Fibroblast of pulmonary artery (primary cell): ENCODE measurements at regions not wholly inside any gene's neighbourhood (a gene's known extent, or its start where the extent isn't known, plus 50 kb on each side); places are given as distances from the start of the nearest gene placed in this dataset.

Experiments
- DNase-seq: peaks from one replicate; pipeline ENCODE4 v3.0.0-alpha.2; 2010; ENCODE audit warnings: low read depth
- H3K4me3 ChIP-seq: replicated peaks from 2 replicates; pipeline ENCODE4 v1.5.1; 2011; ENCODE audit warnings: low read depth, mild to moderate bottlenecking, control low read depth, low read length, moderate library complexity
- TF ChIP-seq, protein P1 (sequence below): IDR thresholded peaks from 2 replicates; pipeline ENCODE4 v1.5.1; 2011; ENCODE audit warnings: mild to moderate bottlenecking, control low read depth, low read length, inconsistent platforms; ENCODE audit errors: missing control alignments

DNA sequence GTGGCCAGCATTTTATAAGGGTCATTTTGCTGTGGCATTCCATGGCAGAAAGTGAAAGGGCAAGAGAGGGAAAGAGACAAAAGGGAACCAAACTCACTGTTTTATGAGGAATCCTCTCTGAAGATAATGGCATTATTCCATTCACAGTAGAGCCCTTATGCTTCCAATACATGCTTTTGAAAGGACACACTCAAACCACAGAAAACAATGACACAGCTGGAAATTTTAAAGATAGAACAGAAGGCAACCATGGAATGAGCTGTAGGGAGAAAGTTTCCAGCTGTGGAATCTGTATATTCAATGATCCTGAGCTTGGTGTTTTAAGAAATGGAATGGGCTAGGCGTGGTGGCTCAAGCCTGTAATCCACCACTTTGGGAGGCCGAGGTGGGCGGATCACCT lies 677.4 kb downstream of the SLITRK1 start:
- TF ChIP-seq, protein P1, sequence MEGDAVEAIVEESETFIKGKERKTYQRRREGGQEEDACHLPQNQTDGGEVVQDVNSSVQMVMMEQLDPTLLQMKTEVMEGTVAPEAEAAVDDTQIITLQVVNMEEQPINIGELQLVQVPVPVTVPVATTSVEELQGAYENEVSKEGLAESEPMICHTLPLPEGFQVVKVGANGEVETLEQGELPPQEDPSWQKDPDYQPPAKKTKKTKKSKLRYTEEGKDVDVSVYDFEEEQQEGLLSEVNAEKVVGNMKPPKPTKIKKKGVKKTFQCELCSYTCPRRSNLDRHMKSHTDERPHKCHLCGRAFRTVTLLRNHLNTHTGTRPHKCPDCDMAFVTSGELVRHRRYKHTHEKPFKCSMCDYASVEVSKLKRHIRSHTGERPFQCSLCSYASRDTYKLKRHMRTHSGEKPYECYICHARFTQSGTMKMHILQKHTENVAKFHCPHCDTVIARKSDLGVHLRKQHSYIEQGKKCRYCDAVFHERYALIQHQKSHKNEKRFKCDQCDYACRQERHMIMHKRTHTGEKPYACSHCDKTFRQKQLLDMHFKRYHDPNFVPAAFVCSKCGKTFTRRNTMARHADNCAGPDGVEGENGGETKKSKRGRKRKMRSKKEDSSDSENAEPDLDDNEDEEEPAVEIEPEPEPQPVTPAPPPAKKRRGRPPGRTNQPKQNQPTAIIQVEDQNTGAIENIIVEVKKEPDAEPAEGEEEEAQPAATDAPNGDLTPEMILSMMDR: no peak
- DNase-seq: no peak
- H3K4me3 ChIP-seq: no peak overlapping the region

DNA sequence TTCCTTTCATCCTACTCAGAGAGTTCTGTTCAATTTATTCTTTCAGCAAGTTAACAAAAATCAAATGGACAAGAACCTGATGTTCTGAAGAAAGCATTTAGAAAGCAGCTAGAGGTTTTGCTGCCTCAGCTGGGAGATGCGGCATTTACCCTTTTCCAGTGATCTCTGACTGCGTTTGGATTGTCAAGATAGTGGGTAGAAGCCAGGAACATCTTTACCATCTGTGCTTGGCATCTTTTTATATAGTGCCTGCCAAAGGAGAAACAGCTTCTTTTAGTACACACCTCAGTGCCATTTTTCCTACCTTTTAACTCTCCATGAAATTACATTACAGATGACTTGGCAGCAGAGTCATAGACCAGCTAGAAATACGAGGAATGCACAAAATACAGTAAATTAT lies 680.8 kb downstream of the SLITRK1 start:
- TF ChIP-seq, protein P1: no peak
- no peak overlapping the region for H3K4me3 ChIP-seq
- DNase-seq: no peak

DNA sequence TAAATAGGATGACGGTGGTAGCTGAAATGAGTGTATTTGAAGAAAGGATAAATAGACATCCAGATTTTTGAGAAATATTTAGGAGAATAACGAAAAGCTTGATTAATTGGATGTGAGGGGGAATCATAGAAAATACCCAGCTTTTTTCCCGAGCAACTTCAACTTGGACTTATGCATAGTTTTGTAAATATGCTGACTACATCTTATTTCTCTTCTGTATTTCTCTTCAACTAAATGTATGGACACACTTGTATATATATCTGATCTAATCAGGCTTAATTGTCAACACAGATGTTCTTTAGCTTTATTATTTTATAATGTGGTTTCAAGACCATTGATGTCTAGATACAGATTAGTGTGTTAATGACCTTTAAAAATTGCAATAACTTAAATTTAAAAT lies 685.0 kb downstream of the SLITRK1 start:
- TF ChIP-seq, protein P1: no peak
- H3K4me3 ChIP-seq: no peak overlapping the region
- DNase-seq: no peak

DNA sequence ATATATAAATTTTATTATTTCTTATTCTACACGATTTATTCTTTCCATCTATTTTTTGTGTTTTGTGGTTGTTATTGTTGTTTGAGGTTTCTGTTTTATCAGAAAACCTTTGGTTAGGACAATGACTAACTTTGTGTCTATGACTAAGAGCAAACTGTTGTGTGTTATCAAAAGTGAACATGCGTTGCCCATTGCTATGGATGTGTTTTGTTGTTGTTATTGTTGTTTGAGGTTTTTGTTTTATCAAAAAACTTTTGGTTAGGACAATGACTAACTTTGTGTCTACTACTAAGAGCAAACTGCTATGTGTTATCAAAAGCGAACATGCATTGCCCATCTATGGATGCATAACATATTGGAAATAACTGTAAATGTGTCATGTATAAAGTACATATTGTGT lies 692.3 kb downstream of the SLITRK1 start:
- DNase-seq: peak; percentile 56
- TF ChIP-seq, protein P1: no peak
- no peak overlapping the region for H3K4me3 ChIP-seq

DNA sequence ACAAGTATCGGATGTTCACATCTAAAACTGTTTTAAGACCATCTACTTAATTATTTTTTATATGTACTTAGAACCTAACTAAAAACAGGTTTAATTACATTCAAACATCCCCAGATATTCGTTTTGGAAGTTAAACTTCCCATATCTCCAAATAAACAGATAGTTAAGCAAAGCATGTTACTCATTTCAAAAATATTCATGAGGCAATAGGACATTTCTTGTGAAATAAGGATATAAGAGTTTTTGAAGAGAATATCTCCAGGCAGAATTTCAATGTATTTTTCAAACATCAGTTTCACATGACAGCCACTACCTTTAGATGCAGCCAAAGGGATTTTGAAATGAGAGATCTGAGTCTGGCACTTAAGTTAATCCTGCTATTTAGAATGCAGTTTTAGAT lies 697.5 kb downstream of the SLITRK1 start:
- no peak overlapping the region for H3K4me3 ChIP-seq
- DNase-seq: peak; percentile 74
- TF ChIP-seq, protein P1: no peak

DNA sequence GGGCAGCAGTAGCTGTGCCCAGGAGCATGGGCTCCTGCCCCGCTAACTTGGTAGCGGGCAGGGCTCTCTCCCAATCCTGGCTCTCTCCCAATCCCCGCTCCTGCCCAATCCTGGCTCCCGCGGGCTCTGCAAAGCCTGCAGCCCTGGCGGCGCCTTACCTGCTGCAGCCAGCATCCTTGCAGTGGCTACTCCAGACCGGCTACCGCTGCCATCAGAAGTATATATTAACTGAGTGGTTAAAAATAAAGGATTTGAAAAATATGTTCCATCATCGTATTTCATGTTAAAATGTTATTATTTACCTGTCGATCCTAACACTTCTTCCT lies 698.2 kb downstream of the SLITRK1 start:
- TF ChIP-seq, protein P1: no peak
- H3K4me3 ChIP-seq: no peak overlapping the region
- no peak for DNase-seq

DNA sequence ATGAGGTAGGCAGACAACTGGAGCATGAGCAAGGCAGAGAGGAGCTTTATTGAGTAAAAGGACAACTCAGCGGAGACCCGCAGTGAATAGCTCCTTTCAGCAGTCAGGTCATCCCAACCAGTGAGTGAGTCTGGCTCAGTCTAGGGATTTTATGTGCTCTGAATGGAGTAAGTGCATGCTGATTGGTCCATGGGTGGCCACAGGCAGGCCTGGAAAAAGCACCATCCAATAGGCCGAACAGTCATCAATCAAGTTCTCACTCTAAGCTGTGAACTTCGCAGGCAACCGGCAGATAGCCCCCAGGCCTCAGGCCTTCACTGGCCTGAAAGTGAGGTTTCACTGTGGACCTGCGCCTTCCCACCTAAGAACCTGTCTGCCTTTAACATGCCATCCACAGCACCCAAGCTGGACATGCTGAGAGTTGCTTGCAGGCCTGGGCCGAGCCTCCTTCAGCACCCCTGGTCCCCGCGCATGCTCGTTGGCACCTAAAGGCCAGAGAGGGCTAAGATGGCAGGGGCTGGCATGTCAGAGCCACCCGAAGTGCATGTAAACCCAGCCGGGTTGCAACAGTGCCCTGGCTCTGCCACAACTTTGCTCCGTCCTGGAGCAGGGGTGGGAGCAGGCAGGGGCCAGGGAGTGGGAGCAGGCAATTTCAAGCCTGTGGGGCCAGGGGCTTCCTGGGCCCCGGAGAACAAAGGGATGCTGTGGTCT lies 698.7 kb downstream of the SLITRK1 start:
- H3K4me3 ChIP-seq: no peak overlapping the region
- no peak for DNase-seq
- TF ChIP-seq, protein P1: no peak
